ENCODE measurements at regions not wholly inside any gene's neighbourhood (a gene's known extent, or its start where the extent isn't known, plus 50 kb on each side); places are given as distances from the start of the nearest gene placed in this dataset.

- WGBS, 5 donors = 2 to 5% (median 3%) methylated on average over 31 to 42 of the region's 42 CpGs
- H3K27me3 ChIP-seq = peaks cover 47 to 100% (median 90%) of the 10 kb centered on the region in 3 donors
- H3K27ac ChIP-seq = no peak overlapping the region
- peaks cover 35 to 43% (median 40%) of the 10 kb centered on the region in 4 donors for H3K4me1 ChIP-seq
- intact Hi-C loops (cut with DNase I; ENCODE audit: low total_unique reads) = no loop called here
- no peaks in the 10 kb centered on the region for H3K9me3 ChIP-seq
- TF ChIP-seq POLR2AphosphoS5 (IDR thresholded peaks at IDR 0.05) (no peak), POLR2A (IDR thresholded peaks at IDR 0.05) (no peak), EP300 (IDR thresholded peaks at IDR 0.05) (no peak)
- TF ChIP-seq, protein P1, sequence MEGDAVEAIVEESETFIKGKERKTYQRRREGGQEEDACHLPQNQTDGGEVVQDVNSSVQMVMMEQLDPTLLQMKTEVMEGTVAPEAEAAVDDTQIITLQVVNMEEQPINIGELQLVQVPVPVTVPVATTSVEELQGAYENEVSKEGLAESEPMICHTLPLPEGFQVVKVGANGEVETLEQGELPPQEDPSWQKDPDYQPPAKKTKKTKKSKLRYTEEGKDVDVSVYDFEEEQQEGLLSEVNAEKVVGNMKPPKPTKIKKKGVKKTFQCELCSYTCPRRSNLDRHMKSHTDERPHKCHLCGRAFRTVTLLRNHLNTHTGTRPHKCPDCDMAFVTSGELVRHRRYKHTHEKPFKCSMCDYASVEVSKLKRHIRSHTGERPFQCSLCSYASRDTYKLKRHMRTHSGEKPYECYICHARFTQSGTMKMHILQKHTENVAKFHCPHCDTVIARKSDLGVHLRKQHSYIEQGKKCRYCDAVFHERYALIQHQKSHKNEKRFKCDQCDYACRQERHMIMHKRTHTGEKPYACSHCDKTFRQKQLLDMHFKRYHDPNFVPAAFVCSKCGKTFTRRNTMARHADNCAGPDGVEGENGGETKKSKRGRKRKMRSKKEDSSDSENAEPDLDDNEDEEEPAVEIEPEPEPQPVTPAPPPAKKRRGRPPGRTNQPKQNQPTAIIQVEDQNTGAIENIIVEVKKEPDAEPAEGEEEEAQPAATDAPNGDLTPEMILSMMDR (IDR thresholded peaks at IDR 0.05) = no peak
- H3K4me3 ChIP-seq = peak overlapping the region; percentile 23 to 43 (median 28)
- no peak for DNase-seq
- no peaks in the 10 kb centered on the region for H3K36me3 ChIP-seq
Observed at GRCh38 chr7:155380976-155381851, 76.7 kb upstream of the EN2 start.

DNA sequence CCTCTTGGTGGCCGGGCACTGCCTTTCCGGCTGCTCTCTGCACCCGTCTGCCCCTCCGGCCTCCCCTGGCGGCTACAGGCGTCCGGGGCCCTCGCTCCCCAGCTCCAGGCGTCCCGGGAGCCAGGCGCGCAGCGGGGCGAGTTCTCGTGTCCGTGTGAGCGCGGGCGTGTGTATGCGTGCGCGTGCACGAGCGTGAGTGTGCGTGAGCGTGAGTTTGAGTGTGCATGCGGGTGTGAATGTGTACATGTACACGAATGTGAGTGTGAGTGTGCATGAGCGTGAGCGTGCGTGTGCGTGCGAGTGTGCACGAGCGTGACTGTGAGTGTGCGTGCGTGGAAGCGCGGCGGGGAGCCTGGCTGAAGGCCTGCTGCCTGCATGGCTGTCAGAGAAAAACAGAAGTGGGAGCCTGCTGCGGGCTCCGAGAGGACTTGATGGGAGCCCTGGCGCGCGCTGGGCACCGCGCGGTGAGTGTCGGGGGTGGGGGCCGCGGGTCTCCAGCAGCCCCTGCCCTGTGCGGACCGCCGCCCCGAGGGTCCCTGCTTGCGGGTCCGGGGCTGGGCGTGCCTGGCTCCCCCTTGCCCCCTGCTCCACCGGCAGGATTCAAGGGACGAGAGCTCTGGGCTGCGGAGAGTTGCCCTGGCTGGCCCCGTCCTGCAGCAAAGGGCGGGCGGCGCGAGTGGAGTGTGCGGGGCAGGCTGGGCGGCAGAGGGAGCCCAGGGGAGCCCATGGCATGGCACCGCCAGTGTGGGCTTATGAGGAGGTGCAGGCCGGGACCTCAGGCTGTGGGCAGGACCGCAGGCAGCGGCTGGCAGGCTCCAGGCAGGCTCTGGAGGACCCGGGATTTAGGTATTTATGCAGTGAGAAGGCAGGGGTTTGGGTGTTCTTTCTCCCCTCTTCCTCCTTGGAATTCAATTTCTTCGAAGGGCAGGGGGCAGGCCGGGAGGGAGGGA lies 75.8 kb upstream of the EN2 start:
- DNase-seq = peak in 1 of 2 donors; percentile 35
- H3K4me1 ChIP-seq = peaks cover 35 to 43% (median 40%) of the 10 kb centered on the region in 4 donors
- H3K4me3 ChIP-seq = peak overlapping the region; percentile 23 to 43 (median 28)
- intact Hi-C loops (cut with DNase I; ENCODE audit: low total_unique reads) = no loop called here
- no peaks in the 10 kb centered on the region for H3K36me3 ChIP-seq
- H3K27me3 ChIP-seq = peaks cover 46 to 100% (median 85%) of the 10 kb centered on the region in 3 donors
- WGBS, 5 donors = 4 to 5% (median 4%) methylated on average over 46 to 75 of the region's 75 CpGs
- no peak overlapping the region for H3K27ac ChIP-seq
- TF ChIP-seq, protein P1 (IDR thresholded peaks at IDR 0.05) = no peak
- TF ChIP-seq EP300 (IDR thresholded peaks at IDR 0.05) (no peak), POLR2A (IDR thresholded peaks at IDR 0.05) (no peak), POLR2AphosphoS5 (IDR thresholded peaks at IDR 0.05) (no peak)
- no peaks in the 10 kb centered on the region for H3K9me3 ChIP-seq

- no peak overlapping the region for H3K4me3 ChIP-seq
- intact Hi-C loops (cut with DNase I; ENCODE audit: low total_unique reads) = no loop called here
- 33 to 60% (median 38%) methylated on average over 1 to 5 of the region's 5 CpGs for WGBS, 5 donors
Observed at GRCh38 chr7:155382802-155383171, 75.1 kb upstream of the EN2 start.

More at GRCh38 chr7:155382802-155383171, 75.1 kb upstream of the EN2 start:
- no peaks in the 10 kb centered on the region for H3K9me3 ChIP-seq
- H3K36me3 ChIP-seq = no peaks in the 10 kb centered on the region
- peaks cover 31 to 37% (median 35%) of the 10 kb centered on the region in 4 donors for H3K4me1 ChIP-seq
- no peak for TF ChIP-seq EP300 (IDR thresholded peaks at IDR 0.05)
- TF ChIP-seq POLR2AphosphoS5 (IDR thresholded peaks at IDR 0.05) = no peak
- TF ChIP-seq, protein P1 (IDR thresholded peaks at IDR 0.05) = no peak
- no peak for TF ChIP-seq POLR2A (IDR thresholded peaks at IDR 0.05)
- no peak overlapping the region for H3K27ac ChIP-seq
- H3K27me3 ChIP-seq = peaks cover 41 to 99% (median 85%) of the 10 kb centered on the region in 3 donors
- no peak for DNase-seq
